Thyroid gland (tissue), 4 donors: ENCODE measurements at regions not wholly inside any gene's neighbourhood (a gene's known extent, or its start where the extent isn't known, plus 50 kb on each side); places are given as distances from the start of the nearest gene placed in this dataset.

Source experiments
- POLR2A ChIP-seq, 2 donors: fragments of 450-650 bp; IDR thresholded peaks; one replicate each; pipeline ENCODE4 v1.6.1; 2017; ENCODE audit warnings: antibody characterized with exemption in 2 of 2, mild to moderate bottlenecking in 2 of 2, moderate library complexity in 1 of 2
- TF ChIP-seq, protein P1 (sequence below), 6 experiments: fragments of 200-600 bp in 3 of 6; fragments of 450-650 bp in 3 of 6; sonication (generic) in 3 of 6; IDR thresholded peaks; one replicate each; pipeline ENCODE4 v1.5.1; 2016 to 2019; ENCODE audit warnings: antibody characterized with exemption in 6 of 6, mild to moderate bottlenecking in 2 of 6, inconsistent platforms in 1 of 6, moderate library complexity in 1 of 6

GRCh38 chr1:104856518-104856917, 1106.8 kb downstream of the AMY1C start:
- TF ChIP-seq, protein P1, sequence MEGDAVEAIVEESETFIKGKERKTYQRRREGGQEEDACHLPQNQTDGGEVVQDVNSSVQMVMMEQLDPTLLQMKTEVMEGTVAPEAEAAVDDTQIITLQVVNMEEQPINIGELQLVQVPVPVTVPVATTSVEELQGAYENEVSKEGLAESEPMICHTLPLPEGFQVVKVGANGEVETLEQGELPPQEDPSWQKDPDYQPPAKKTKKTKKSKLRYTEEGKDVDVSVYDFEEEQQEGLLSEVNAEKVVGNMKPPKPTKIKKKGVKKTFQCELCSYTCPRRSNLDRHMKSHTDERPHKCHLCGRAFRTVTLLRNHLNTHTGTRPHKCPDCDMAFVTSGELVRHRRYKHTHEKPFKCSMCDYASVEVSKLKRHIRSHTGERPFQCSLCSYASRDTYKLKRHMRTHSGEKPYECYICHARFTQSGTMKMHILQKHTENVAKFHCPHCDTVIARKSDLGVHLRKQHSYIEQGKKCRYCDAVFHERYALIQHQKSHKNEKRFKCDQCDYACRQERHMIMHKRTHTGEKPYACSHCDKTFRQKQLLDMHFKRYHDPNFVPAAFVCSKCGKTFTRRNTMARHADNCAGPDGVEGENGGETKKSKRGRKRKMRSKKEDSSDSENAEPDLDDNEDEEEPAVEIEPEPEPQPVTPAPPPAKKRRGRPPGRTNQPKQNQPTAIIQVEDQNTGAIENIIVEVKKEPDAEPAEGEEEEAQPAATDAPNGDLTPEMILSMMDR (IDR thresholded peaks at IDR 0.05), result no peak
- TF ChIP-seq POLR2A (IDR thresholded peaks at IDR 0.05), result no peak
